Muscle of leg (tissue), 3 donors: ENCODE measurements at regions not wholly inside any gene's neighbourhood (a gene's known extent, or its start where the extent isn't known, plus 50 kb on each side); places are given as distances from the start of the nearest gene placed in this dataset.
"Not testable (repeated sequence)": the region's sequence is repeated elsewhere in the genome, so short reads cannot be mapped to it uniquely, and the experiment has no call there.

Source experiments
- DNase-seq: peaks from one replicate; pipeline ENCODE4 v3.0.0; 2013
- H3K27ac ChIP-seq: one replicate; pipeline ENCODE4 v1.5.1; 2013; ENCODE audit warnings: mild to moderate bottlenecking, low read length, control low read depth
- H3K27me3 ChIP-seq: one replicate; pipeline ENCODE4 v1.6.1; 2013; ENCODE audit warnings: low read length; ENCODE audit not compliant: control insufficient read depth, insufficient read depth
- H3K36me3 ChIP-seq: one replicate; pipeline ENCODE4 v1.6.1; 2013; ENCODE audit warnings: low read length; ENCODE audit not compliant: control insufficient read depth, insufficient read depth
- H3K4me1 ChIP-seq: one replicate; pipeline ENCODE4 v1.6.1; 2013; ENCODE audit warnings: low read length; ENCODE audit not compliant: control insufficient read depth, insufficient read depth
- H3K4me3 ChIP-seq: one replicate; pipeline ENCODE4 v1.5.1; 2013; ENCODE audit warnings: low read length, control low read depth
- H3K9me3 ChIP-seq: replicated peaks from 2 replicates; pipeline ENCODE4 v1.6.1; 2013; ENCODE audit warnings: low read depth, low read length; ENCODE audit not compliant: control insufficient read depth
- WGBS: methylation state at CpG from one replicate; pipeline ENCODE4 v1.1.5; 2013; ENCODE audit warnings: missing lambda C conversion rate; ENCODE audit not compliant: insufficient coverage; 5-methylcytosine and 5-hydroxymethylcytosine counted together

- Histone ChIP-seq H3K4me3 (no peak overlapping the region), H3K27ac (no peak overlapping the region), H3K9me3 (no peaks in the 10 kb centered on the region), H3K4me1 (no peaks in the 10 kb centered on the region), H3K27me3 (no peaks in the 10 kb centered on the region), H3K36me3 (no peaks in the 10 kb centered on the region)
- no CpG with 5 or more reads among the region's 4 CpGs for WGBS
- no peak for DNase-seq
Measured at GRCh38 chr6:115241373-115241772, 819.3 kb downstream of the FRK start.

GRCh38 chr6:115221198-115221597, 839.5 kb downstream of the FRK start:
- no peak for DNase-seq
- Histone ChIP-seq H3K4me3 (no peak overlapping the region), H3K27me3 (no peaks in the 10 kb centered on the region), H3K36me3 (no peaks in the 10 kb centered on the region), H3K9me3 (no peaks in the 10 kb centered on the region), H3K27ac (no peak overlapping the region), H3K4me1 (no peaks in the 10 kb centered on the region)
- no CpG with 5 or more reads among the region's 1 CpG for WGBS

GRCh38 chr6:115220551-115221159, 840.0 kb downstream of the FRK start:
- no peaks in the 10 kb centered on the region for H3K4me1 ChIP-seq
- H3K27ac ChIP-seq: no peak overlapping the region
- H3K4me3 ChIP-seq: no peak overlapping the region
- no peaks in the 10 kb centered on the region for H3K27me3 ChIP-seq
- H3K9me3 ChIP-seq: no peaks in the 10 kb centered on the region
- peak; percentile 54 for DNase-seq
- H3K36me3 ChIP-seq: no peaks in the 10 kb centered on the region

GRCh38 chr6:115219645-115220044, 841.0 kb downstream of the FRK start:
- Histone ChIP-seq H3K27ac (no peak overlapping the region), H3K9me3 (no peaks in the 10 kb centered on the region), H3K4me3 (no peak overlapping the region), H3K36me3 (no peaks in the 10 kb centered on the region), H3K27me3 (no peaks in the 10 kb centered on the region), H3K4me1 (no peaks in the 10 kb centered on the region)
- no peak for DNase-seq

GRCh38 chr6:115216835-115217234, 843.9 kb downstream of the FRK start:
- no peak for DNase-seq
- 60% methylated on average over 1 of the region's 5 CpGs for WGBS

GRCh38 chr6:115214283-115214682, 846.4 kb downstream of the FRK start:
- H3K36me3 ChIP-seq: no peaks in the 10 kb centered on the region
- H3K4me1 ChIP-seq: no peaks in the 10 kb centered on the region
- no peak for DNase-seq
- H3K27me3 ChIP-seq: no peaks in the 10 kb centered on the region
- no CpG with 5 or more reads among the region's 1 CpG for WGBS
- H3K27ac ChIP-seq: no peak overlapping the region
- peaks cover 3% of the 10 kb centered on the region for H3K9me3 ChIP-seq
- no peak overlapping the region for H3K4me3 ChIP-seq

More at GRCh38 chr6:115216835-115217234, 843.9 kb downstream of the FRK start:
- Histone ChIP-seq H3K4me3 (no peak overlapping the region), H3K9me3 (no peaks in the 10 kb centered on the region), H3K27me3 (no peaks in the 10 kb centered on the region), H3K4me1 (no peaks in the 10 kb centered on the region), H3K36me3 (no peaks in the 10 kb centered on the region), H3K27ac (no peak overlapping the region)

- Histone ChIP-seq H3K9me3 (no peaks in the 10 kb centered on the region), H3K27me3 (no peaks in the 10 kb centered on the region), H3K4me1 (peaks cover 4% of the 10 kb centered on the region), H3K4me3 (no peak overlapping the region), H3K27ac (peak overlapping the region; percentile 36), H3K36me3 (no peaks in the 10 kb centered on the region)
- no CpG with 5 or more reads among the region's 4 CpGs for WGBS
- DNase-seq: peak; percentile 87
Measured at GRCh38 chr6:115203381-115203780, 857.3 kb downstream of the FRK start.

GRCh38 chr6:115194981-115195638, 852.3 kb upstream of the HS3ST5 start:
- no peak overlapping the region for H3K27ac ChIP-seq
- H3K4me1 ChIP-seq: no peaks in the 10 kb centered on the region
- no peaks in the 10 kb centered on the region for H3K36me3 ChIP-seq
- no peaks in the 10 kb centered on the region for H3K9me3 ChIP-seq
- H3K27me3 ChIP-seq: no peaks in the 10 kb centered on the region
- no peak overlapping the region for H3K4me3 ChIP-seq
- DNase-seq: peak; percentile 88
- WGBS: 42% methylated on average over 1 of the region's 2 CpGs

GRCh38 chr6:115191989-115192388, 849.2 kb upstream of the HS3ST5 start:
- Histone ChIP-seq H3K4me3 (no peak overlapping the region), H3K36me3 (no peaks in the 10 kb centered on the region), H3K27ac (no peak overlapping the region), H3K4me1 (no peaks in the 10 kb centered on the region), H3K9me3 (no peaks in the 10 kb centered on the region), H3K27me3 (no peaks in the 10 kb centered on the region)
- DNase-seq: no peak
- no CpG with 5 or more reads among the region's 1 CpG for WGBS

GRCh38 chr6:115190534-115190933, 847.7 kb upstream of the HS3ST5 start:
- no peaks in the 10 kb centered on the region for H3K9me3 ChIP-seq
- no peak for DNase-seq
- H3K4me1 ChIP-seq: no peaks in the 10 kb centered on the region
- no CpG with 5 or more reads among the region's 1 CpG for WGBS
- no peak overlapping the region for H3K4me3 ChIP-seq
- no peak overlapping the region for H3K27ac ChIP-seq
- H3K27me3 ChIP-seq: no peaks in the 10 kb centered on the region
- H3K36me3 ChIP-seq: no peaks in the 10 kb centered on the region

- H3K27me3 ChIP-seq, H3K4me3 ChIP-seq, H3K9me3 ChIP-seq, H3K27ac ChIP-seq, DNase-seq, H3K4me1 ChIP-seq, H3K36me3 ChIP-seq: not testable (repeated sequence)
- WGBS: 95% methylated on average over 13 of the region's 18 CpGs
Measured at GRCh38 chr6:115175456-115175855, 832.6 kb upstream of the HS3ST5 start.
